DOHH2 (cell line): ENCODE measurements at regions not wholly inside any gene's neighbourhood (a gene's known extent, or its start where the extent isn't known, plus 50 kb on each side); places are given as distances from the start of the nearest gene placed in this dataset.

Experiments
- H3F3A ChIP-seq: fragments of 200-600 bp; sonication (generic), shearing (Covaris generic); 2 replicates; pipeline ENCODE4 v1.6.0; 2016; ENCODE audit warnings: antibody characterized with exemption, mild to moderate bottlenecking; ENCODE audit not compliant: control insufficient read depth, insufficient read depth
- H3K27ac ChIP-seq: fragments of 200-600 bp; sonication (generic); 2 replicates; pipeline ENCODE4 v1.5.1; 2014; ENCODE audit warnings: low read depth, mild to moderate bottlenecking, low read length, moderate library complexity
- H3K27me3 ChIP-seq: fragments of 200-600 bp; sonication (generic); 2 replicates; pipeline ENCODE4 v1.6.1; 2014; ENCODE audit warnings: mild to moderate bottlenecking, low read length, mixed read lengths; ENCODE audit not compliant: control insufficient read depth
- H3K36me3 ChIP-seq: fragments of 200-600 bp; sonication (generic); 2 replicates; pipeline ENCODE4 v1.6.1; 2014; ENCODE audit warnings: mild to moderate bottlenecking, low read length, moderate library complexity, mixed read lengths; ENCODE audit not compliant: control insufficient read depth
- H3K4me1 ChIP-seq: fragments of 200-600 bp; sonication (generic); 2 replicates; pipeline ENCODE4 v1.6.1; 2014; ENCODE audit warnings: mild to moderate bottlenecking, low read length, mixed read lengths; ENCODE audit not compliant: control insufficient read depth
- H3K4me2 ChIP-seq: fragments of 200-600 bp; sonication (generic); 2 replicates; pipeline ENCODE4 v1.6.0; 2014; ENCODE audit warnings: mild to moderate bottlenecking, low read length, moderate library complexity
- H3K4me3 ChIP-seq: fragments of 200-600 bp; sonication (generic); 2 replicates; pipeline ENCODE4 v1.5.1; 2014; ENCODE audit warnings: mild to moderate bottlenecking, low read length, mixed read lengths
- H3K79me2 ChIP-seq: fragments of 200-600 bp; sonication (generic); 2 replicates; pipeline ENCODE4 v1.6.1; 2014; ENCODE audit warnings: mild to moderate bottlenecking, low read length, mixed read lengths; ENCODE audit not compliant: control insufficient read depth
- H3K9me2 ChIP-seq: fragments of 200-600 bp; sonication (generic); replicated peaks from 2 replicates; pipeline ENCODE4 v1.6.1; 2014; ENCODE audit warnings: mild to moderate bottlenecking, low read length, mixed read lengths; ENCODE audit not compliant: control insufficient read depth
- H3K9me3 ChIP-seq: fragments of 200-600 bp; sonication (generic); 2 replicates; pipeline ENCODE4 v1.6.1; 2014; ENCODE audit warnings: antibody characterized with exemption, low read length, mixed read lengths; ENCODE audit not compliant: control insufficient read depth, insufficient read depth
- H4K20me1 ChIP-seq: fragments of 200-600 bp; sonication (generic); 2 replicates; pipeline ENCODE4 v1.6.0; 2014; ENCODE audit warnings: low read depth, mild to moderate bottlenecking, antibody characterized with exemption, low read length, moderate library complexity; ENCODE audit not compliant: control insufficient read depth, insufficient read depth
- CTCF ChIP-seq: fragments of 200-600 bp; sonication (generic); IDR thresholded peaks from one replicate; pipeline ENCODE4 v1.5.1; 2014; ENCODE audit warnings: antibody characterized with exemption, mild to moderate bottlenecking, low read depth, low read length; ENCODE audit not compliant: poor library complexity, severe bottlenecking
- EZH2phosphoT487 ChIP-seq: fragments of 200-600 bp; sonication (generic); IDR thresholded peaks from 2 replicates; pipeline ENCODE4 v1.6.1; 2017; ENCODE audit warnings: borderline replicate concordance, mild to moderate bottlenecking, antibody characterized with exemption, low read length, moderate library complexity, mixed read lengths

DNA sequence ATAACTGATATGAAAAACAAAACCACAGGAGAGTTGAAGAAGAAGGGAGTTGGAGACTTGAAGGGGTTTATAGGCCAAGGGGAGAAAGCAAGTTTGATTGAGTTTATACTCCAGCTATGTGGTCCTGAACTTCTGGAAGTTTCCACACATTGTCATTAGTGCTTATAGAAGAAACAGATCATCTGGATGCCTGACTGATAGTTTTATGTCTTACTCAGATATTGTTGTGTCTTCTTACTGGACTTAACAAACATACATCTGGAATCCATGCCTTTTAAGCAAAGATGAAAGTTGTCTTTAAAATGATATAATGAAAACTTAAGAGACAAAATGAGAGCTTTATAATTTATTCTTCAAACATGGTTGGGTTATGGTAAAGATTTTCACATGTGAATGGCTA lies 101.3 kb upstream of the FZD8 start:
- no peaks in the 10 kb centered on the region for H3K4me1 ChIP-seq
- H3K27ac ChIP-seq, result no peak overlapping the region
- H3K36me3 ChIP-seq, result no peaks in the 10 kb centered on the region
- no peaks in the 10 kb centered on the region for H3K9me3 ChIP-seq
- no peak overlapping the region for H3K4me3 ChIP-seq
- no peaks in the 10 kb centered on the region for H3K27me3 ChIP-seq
- no peak overlapping the region for H3K4me2 ChIP-seq
- H3K9me2 ChIP-seq, result no peaks in the 10 kb centered on the region
- H3F3A ChIP-seq, result no peaks in the 10 kb centered on the region
- H4K20me1 ChIP-seq, result no peaks in the 10 kb centered on the region
- no peaks in the 10 kb centered on the region for H3K79me2 ChIP-seq
- TF ChIP-seq EZH2phosphoT487 (no peak), CTCF (no peak)

DNA sequence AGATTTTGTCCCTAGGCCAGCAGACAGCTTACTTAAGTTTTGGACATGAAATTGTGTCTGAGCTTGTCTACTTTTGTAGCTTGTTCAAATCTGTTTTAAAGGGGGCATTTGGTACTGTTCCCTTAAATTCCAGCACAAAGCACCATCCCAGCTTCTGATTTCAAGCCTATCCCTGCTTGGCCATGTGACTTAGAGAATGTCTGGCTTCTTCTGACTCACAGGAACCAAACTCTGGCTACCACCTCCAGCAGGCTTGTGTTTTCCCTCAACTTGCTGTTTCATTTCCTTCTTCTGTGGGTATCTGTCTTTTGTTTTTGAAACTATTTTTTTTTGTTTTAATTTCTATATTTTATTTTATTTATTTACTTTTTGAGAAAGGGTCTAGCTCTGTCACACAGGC lies 97.9 kb upstream of the FZD8 start:
- H4K20me1 ChIP-seq, result no peaks in the 10 kb centered on the region
- no peaks in the 10 kb centered on the region for H3F3A ChIP-seq
- H3K9me3 ChIP-seq, result no peaks in the 10 kb centered on the region
- H3K27ac ChIP-seq, result no peak overlapping the region
- H3K79me2 ChIP-seq, result no peaks in the 10 kb centered on the region
- H3K4me3 ChIP-seq, result no peak overlapping the region
- H3K27me3 ChIP-seq, result no peaks in the 10 kb centered on the region
- H3K4me1 ChIP-seq, result no peaks in the 10 kb centered on the region
- H3K9me2 ChIP-seq, result no peaks in the 10 kb centered on the region
- no peak overlapping the region for H3K4me2 ChIP-seq
- TF ChIP-seq CTCF, result no peak
- no peak for TF ChIP-seq EZH2phosphoT487
- H3K36me3 ChIP-seq, result no peaks in the 10 kb centered on the region

DNA sequence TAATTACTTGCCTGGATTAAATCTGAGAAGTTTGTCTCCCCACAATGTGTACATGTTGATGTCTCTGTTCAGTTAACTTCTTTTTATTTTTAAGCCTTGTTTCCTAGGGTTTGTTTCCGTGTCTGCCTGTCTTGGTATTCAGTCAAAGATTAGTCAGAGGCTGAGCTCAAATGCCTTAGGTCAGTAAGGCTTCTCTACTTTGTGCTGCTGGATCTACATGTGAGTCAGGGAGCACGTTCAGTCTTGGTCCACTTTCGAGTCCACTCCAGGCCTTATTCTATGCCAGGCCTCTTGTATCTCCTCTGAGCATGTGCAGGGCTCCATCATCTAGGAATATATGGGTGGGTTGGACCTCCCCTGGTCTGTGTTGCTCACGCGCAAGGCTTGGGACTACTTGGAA lies 93.3 kb upstream of the FZD8 start:
- no peaks in the 10 kb centered on the region for H3K27me3 ChIP-seq
- no peaks in the 10 kb centered on the region for H3F3A ChIP-seq
- no peaks in the 10 kb centered on the region for H3K9me3 ChIP-seq
- H3K27ac ChIP-seq, result no peak overlapping the region
- no peaks in the 10 kb centered on the region for H3K36me3 ChIP-seq
- H3K4me2 ChIP-seq, result no peak overlapping the region
- no peaks in the 10 kb centered on the region for H3K4me1 ChIP-seq
- no peak for TF ChIP-seq EZH2phosphoT487
- TF ChIP-seq CTCF, result no peak
- no peaks in the 10 kb centered on the region for H3K79me2 ChIP-seq
- H3K4me3 ChIP-seq, result no peak overlapping the region
- H4K20me1 ChIP-seq, result no peaks in the 10 kb centered on the region
- H3K9me2 ChIP-seq, result no peaks in the 10 kb centered on the region

GRCh38 chr10:35731828-35732227 lies 89.7 kb upstream of the FZD8 start:
- TF ChIP-seq EZH2phosphoT487, result no peak
- TF ChIP-seq CTCF, result no peak
- Histone ChIP-seq H4K20me1 (no peaks in the 10 kb centered on the region), H3K79me2 (no peaks in the 10 kb centered on the region), H3K4me3 (no peak overlapping the region), H3K27me3 (no peaks in the 10 kb centered on the region), H3K4me1 (no peaks in the 10 kb centered on the region), H3K36me3 (no peaks in the 10 kb centered on the region), H3F3A (no peaks in the 10 kb centered on the region), H3K27ac (no peak overlapping the region), H3K4me2 (no peak overlapping the region), H3K9me3 (no peaks in the 10 kb centered on the region), H3K9me2 (no peaks in the 10 kb centered on the region)
